AG10803 (cell line): ENCODE measurements at regions not wholly inside any gene's neighbourhood (a gene's known extent, or its start where the extent isn't known, plus 50 kb on each side); places are given as distances from the start of the nearest gene placed in this dataset.

Source experiments
- DNase-seq: peaks from one replicate; pipeline ENCODE4 v3.0.0; 2010; ENCODE audit warnings: low read depth
- H3K4me3 ChIP-seq: 2 replicates; pipeline ENCODE4 v1.5.1; 2011; ENCODE audit warnings: mild to moderate bottlenecking, low read length, control low read depth
- CTCF ChIP-seq: conservative IDR thresholded peaks from 2 replicates; pipeline ENCODE4 v1.5.1; 2011; ENCODE audit warnings: mild to moderate bottlenecking, low read length, control low read depth, inconsistent platforms

DNA sequence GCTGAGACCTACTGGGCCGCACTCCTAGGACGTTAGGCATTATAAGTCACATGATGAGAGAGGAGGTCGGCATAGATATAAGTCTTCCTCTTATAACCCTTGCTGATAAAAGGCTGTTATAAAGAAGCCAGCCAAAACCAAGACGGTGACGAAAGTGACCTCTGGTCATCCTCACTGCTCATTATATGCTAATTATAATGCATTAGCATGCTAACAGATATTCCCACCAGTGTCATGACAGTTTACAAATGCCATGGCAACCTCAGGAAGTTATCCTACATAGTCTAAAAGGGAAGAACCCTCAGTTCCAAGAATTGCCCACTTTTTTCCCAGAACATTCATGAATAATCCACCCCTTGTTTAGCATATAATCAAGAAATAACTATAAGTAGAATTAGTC is 222.4 kb downstream of the TLE1 start:
- DNase-seq: no peak
- no peak for TF ChIP-seq CTCF
- H3K4me3 ChIP-seq: no peak overlapping the region

DNA sequence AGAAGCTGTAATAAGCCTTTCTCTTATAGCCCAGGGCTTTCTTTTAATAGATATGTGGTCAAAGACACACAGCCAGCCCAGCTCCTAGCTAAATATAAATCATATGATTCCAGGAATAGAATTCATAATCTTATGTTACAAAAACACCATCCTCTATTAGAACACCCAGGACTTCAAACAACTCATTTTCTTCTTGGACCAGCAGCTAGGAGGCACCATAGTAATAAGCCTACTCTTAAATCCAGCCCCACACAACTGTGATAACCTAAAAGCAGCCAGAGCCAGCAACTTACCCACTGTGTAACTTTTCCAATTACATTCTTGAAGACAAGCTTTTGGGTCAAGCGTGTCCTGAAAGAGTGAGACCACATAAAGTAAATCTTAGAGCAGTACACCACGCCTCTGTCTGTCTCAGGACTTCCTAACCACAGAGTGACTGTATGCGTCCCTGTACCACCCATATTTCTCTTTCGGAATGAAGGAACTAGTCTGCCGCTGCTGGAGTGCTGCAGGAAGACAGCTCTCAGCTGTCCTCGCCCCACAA is 223.8 kb downstream of the TLE1 start:
- no peak for DNase-seq

GRCh38 chr9:81462801-81463200 is 226.5 kb downstream of the TLE1 start:
- peak; percentile 47 for DNase-seq
- no peak overlapping the region for H3K4me3 ChIP-seq
- TF ChIP-seq CTCF: no peak

More for the DNA sequence above, 223.8 kb downstream of the TLE1 start:
- H3K4me3 ChIP-seq: no peak overlapping the region
- 0 out of 2 replicates have a peak, but pooled peaks have one; percentile 7 for TF ChIP-seq CTCF

- no peak for TF ChIP-seq CTCF
- H3K4me3 ChIP-seq: no peak overlapping the region
- DNase-seq: peak; percentile 11
Measured at GRCh38 chr9:81461196-81461595, 228.2 kb downstream of the TLE1 start.

DNA sequence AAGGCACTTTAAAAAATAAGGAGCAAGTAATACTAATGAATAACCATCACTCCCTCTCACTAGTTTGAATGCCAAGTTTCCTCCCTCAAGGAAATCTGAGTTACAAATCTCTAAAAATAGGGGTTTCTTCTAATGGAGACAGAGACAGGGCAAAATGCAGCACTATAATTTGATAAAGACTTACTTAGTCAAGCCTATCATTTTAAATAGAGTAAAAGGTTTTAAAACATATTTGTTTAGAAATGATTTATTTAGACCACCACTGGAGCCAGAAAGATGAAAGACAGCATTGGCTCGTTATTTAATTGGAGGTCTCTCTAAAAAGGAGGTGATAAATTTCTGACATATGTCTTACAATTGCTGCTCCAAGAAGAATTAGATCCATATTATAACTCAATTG is 228.7 kb downstream of the TLE1 start:
- TF ChIP-seq CTCF: no peak
- DNase-seq: no peak

GRCh38 chr9:81459591-81459990 is 229.8 kb downstream of the TLE1 start:
- DNase-seq: no peak
- no peak for TF ChIP-seq CTCF
- H3K4me3 ChIP-seq: no peak overlapping the region

More for the DNA sequence above, 228.7 kb downstream of the TLE1 start:
- no peak overlapping the region for H3K4me3 ChIP-seq

DNA sequence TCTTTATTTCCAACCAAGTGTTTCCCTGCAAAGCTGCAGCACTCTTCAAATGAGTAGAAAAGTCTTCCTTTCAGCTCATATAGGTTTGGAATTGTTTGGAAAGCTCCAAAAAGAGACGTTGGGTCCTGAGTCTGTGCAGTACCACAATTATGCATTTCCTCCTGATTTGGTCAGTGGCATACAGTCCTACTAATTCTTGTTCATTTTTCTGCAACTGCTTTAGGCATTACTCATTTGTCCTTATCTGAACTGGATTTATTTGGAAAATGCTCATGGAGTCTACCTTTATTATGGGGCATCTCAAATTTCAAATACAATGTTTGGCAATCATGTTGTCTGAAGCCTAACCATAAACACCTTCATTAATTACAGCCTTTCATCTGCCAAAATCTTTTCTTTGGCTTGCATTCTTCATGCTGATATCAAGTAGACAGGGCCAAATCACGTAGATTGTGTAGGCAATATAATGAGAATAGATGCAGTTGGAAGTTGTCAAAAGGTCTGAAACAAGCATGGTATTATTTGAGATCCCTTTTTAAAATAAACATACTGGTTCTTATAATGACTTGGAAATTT is 232.8 kb downstream of the TLE1 start:
- H3K4me3 ChIP-seq: no peak overlapping the region
- DNase-seq: peak; percentile 54
- no peak for TF ChIP-seq CTCF
